ENCODE measurements at regions not wholly inside any gene's neighbourhood (a gene's known extent, or its start where the extent isn't known, plus 50 kb on each side); places are given as distances from the start of the nearest gene placed in this dataset.
A peak's percentile ranks its signal among the peaks of the same experiment; 100 is the strongest.

DNA sequence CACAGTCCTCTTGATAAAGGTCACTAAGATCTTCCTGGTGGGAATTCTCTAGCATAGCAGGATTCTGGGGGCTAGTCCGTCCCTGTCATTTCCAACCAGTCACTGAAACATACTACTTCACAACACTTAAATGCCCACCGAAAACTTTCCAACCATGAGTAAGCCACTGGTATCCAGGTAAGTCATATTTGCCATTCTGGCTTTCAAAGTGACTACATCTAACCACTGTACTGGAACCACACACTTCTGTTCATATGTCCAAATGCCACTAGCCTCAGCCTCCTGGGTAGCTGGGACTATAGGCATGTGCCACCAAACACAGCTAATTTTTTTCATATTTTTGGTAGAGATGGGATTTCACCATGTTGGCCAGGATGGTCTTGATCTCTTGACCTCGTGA is 64.3 kb upstream of the VANGL1 start:
- no peak for DNase-seq (ENCODE audit: low spot score)

DNA sequence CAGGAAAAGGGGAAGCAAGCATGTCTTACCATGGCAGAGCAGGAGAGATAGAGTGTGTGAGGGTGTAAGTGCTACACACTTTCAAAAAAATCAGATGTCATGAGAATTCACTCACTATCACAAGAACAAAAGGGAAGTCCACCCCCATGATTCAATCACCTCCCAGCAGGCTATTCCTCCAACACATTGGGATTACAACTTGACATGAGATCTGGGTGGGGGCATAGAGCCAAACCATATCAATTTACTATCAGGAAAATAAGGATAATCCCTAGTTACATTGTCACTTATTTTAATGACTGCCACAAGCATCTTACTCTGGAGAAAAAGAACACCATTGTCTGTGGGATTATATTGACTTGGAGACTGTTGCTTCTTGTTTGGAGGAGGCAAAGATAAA is 66.1 kb upstream of the VANGL1 start:
- no peak for DNase-seq (ENCODE audit: low spot score)

DNA sequence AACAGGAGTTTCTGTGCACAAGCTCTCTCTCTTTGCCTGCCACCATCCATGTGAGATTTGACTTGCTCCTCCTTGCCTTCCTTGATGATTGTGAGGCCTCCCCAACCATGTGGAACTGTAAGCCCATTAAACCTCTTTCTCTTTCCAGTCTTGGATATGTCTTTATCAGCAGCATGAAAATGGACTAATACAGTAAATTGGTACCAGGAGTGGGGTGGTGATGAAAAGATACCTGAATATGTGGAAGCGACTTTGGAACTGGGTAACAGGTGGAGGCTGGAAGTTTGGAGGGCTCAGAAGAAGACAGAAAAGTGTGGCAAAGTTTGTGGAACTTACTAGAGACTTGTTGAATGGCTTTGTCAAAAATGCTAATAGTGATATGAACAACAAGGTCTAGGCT is 69.1 kb upstream of the VANGL1 start:
- no peak for DNase-seq (ENCODE audit: low spot score)

DNA sequence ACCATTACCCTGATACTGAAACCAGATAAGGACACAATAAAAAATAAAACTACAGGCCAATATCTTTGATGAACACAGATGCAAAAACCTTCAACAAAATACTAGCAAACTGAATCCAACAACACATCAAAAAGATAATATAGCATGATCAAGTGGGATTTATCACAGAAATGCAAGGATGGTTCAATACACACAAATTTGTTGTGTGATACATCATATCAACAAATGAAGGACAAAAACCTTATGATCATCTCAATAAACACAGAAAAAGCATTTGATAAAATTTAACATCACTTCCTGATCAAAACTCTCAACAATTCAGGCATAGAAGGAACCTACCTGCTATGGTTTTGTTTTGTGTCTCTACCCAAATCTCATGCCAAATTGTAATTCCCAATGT is 74.3 kb upstream of the VANGL1 start:
- no peak for DNase-seq (ENCODE audit: low spot score)

DNA sequence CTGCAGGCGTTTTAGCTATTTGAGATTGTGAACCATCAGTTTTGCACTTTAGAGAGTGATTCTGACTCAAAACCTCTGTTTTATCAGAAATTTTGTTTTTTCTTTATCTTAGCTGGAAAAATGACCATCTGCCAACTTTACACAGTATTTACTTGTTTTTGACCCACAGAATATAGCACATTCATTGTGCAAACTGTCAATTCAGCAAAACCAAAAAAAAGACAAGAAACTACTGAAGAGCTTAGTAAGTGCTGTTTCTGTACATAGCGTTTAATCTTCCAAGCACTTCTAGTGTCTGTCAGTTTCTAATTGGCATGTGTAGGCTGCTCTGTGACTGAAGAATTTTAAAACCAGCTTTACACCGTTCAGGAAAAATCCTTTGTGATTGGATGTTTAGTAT is 76.0 kb upstream of the VANGL1 start:
- DNase-seq (ENCODE audit: low spot score) = no peak

DNA sequence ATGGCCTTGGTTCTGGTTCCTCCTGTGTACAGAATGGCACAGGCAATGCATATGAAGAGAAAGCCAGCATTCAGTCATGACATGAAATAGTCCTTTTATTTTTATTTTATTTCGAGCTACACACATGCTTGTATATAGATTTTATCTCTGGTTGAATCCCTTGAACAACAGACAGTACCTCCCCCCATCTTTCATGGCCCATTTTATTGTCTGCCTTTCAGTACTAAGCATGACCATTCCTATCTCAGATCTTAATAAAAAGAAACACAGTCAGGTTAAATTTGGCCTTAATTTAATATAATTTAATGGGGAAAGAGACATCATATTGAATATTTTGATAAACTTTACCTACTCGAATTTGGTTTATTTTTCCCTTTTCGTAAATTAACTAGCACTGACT is 76.4 kb upstream of the VANGL1 start:
- no peak for DNase-seq (ENCODE audit: low spot score)

DNA sequence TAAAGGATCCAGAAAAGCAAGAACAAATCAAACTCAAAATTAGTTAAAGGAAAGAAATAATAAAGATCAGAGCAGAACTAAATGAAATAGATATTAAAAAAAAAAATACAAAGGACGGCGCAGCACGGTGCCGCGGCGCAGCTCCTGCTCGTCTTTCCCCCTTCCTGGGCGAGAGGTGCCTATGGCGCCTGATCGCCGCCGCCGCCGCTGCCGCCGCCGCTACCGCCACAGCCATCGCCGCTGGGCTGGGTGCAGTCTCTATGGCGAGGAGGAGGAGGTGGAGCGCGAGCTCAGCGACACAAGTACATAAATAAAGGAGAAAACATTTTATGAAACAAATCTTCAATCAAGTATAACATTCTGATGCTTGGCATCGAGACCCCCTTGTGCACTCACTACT is 77.6 kb upstream of the VANGL1 start:
- no peak for DNase-seq (ENCODE audit: low spot score)

DNA sequence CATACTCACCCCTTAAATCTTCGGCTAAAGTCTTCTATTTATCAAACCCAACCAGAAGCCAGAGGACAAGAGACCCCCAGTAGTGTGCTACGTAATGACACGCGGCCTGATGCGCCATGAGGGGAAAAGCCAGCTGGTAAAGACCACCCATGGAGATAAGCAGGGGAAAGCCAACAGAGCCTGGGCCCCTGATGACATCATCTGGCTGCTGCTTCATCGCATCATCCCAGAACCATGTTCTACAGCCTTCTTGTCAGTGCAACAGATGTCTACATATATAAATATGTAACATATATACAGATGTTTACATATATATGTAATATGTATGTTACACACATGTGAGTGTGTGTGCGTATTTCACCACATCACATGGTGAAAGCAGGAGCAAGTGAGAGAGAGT is 81.7 kb upstream of the VANGL1 start:
- no peak for DNase-seq (ENCODE audit: low spot score)

DNA sequence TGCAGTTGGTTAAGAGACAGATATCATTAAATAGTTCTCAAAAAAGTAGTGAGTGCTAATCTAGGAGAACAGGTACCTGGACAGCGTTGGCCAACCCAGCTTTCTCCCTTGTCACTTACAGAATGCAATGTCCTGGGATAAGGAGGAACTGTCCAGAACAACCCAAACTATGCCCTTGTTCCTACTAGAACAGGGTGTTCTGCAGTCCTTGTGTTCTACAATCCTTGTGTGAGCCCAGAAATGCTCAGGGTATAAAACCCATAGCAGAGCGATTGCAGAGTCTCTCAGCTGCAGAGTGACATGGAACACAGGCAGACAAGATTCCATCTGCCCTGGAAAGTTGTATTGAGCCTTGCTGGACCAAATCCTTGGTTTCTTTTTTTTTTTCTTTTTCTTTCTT is 83.5 kb upstream of the VANGL1 start:
- no peak for DNase-seq (ENCODE audit: low spot score)

DNA sequence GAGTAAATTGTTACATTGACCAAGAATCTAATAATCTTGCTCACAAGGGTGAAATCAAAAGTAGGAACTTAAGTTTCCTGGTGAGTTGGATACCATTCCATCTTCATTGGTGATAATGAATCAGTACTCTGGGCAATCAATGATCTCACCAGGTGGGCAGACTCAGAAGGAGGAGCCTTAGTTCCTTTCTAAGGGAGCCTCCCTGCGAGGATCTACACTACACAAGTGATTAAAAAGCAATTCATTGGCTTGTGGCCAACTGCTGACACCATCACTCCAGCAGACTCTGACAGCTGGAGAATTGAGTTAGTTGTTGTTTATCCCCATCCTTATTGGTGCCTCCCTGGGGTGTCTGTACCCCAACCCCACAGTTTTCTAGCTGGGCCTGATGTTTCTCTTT is 84.1 kb upstream of the VANGL1 start:
- peak; percentile 1 for DNase-seq (ENCODE audit: low spot score)

DNA sequence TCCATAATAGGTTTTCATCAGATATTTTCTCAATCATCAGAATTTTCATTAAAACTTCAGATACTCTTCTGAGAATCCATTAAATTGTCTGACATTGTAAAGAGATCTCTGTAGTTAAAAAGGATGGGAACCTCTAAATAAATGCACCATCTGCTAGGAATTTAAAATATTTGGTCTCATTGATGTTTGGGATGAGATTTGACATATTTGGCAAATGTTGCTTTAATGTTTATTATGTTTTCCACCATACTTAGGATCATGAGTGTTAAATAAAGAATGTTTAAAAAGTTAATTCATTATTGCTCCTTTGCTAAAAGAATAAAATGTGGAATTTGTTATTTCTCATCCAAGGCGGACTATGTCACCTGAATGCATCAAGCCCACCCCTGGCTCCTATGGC is 85.5 kb upstream of the VANGL1 start:
- DNase-seq (ENCODE audit: low spot score) = no peak

DNA sequence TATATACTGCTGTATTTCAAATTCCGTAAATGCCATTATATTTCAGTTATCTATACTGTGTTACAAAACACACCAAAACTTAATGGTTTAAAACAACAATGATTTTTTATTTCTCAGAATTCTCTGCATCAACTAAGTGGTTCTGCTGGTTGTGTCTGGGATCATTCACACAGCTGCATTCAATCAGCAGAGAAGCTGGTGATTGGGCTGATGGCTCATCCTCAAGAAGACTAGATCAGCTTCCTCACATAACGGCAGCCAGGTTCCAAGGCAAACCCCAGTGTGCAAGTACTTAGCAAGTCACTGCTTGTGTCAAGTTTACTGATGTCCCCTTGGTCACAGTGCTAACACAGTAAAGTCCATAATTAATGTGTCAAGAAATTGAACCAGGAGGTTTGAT is 86.3 kb upstream of the VANGL1 start:
- no peak for DNase-seq (ENCODE audit: low spot score)

DNA sequence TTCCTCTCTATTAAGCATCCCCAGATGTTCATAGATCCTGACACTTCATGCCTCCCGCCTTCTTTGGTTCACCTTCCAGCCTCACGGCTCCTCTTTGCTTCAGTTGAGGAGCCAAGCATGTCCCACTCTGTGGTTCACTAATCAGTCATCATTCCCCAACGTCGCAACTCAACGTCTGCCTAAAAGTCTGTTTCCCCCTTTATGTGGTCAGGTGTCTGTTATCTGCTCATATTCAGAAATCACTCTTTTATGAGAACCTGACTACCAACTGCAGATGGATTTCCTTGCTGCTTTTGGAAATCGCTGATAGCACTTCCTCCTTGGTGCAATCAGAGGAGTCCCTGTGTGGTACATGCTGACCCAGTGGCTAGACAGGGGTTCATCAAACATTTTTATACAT is 94.1 kb upstream of the VANGL1 start:
- DNase-seq (ENCODE audit: low spot score) = no peak

DNA sequence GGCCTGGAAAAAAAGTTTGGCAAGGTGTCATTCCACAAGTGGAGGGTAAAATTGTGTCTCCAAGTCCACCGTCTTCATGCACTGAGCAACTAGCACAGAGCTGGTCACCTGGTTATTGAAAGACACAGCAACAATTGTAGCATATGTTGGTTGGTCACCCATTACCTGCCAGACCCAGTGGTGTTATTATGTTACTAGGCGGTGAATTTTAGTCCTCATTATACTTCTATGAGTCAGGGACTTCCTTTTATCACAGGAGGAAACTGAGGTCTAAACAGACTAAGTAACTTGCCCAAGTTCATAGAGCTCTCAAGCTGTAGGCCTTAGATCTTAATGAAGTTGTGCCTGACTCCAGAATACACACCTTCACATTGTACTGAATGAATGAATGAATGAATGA is 94.9 kb upstream of the VANGL1 start:
- DNase-seq (ENCODE audit: low spot score) = no peak

DNA sequence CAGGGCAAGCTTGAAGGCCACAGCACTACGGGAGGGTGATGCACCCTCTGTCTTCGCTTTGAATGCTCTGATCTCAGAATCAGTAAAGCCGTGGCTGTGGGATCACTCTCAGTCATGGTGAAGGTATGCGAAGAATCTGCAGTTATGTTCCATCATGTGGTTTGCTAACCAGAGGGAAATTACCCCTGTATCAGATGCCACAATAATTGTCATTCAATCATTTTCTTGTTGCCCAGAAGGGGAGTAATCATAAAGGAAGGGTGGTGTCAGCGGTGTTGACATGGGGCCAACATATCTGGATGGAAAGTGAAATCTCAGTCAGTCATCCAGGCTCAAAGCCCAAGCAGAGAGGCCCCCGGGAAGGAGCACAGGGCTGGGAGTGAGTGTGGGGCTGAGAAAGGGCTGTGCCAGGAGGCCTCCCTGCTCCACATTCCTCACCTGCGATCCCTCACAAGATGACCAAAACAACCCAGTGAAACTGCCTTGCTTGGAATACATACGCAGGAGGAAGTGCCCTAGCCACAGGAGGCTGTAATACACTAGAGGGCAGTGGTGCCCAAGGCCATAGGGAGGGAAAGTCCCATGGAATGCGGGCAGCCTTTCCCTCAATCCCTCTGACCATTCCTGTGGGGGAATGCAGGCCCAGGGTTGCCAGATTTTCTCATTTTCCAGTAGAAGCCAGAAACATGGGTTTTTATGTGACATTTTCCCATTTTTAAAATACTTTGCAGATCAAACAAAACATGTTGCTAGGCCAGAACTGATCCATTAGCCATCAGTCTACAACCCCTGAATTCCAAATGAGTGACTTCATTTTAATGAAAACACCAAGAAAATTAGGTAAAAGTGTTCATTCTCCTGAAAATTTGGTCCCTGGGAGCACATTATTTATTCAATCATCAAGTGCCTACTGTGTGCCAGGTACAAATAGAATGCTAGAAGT is 95.7 kb upstream of the VANGL1 start:
- DNase-seq (ENCODE audit: low spot score) = peak; percentile 96

DNA sequence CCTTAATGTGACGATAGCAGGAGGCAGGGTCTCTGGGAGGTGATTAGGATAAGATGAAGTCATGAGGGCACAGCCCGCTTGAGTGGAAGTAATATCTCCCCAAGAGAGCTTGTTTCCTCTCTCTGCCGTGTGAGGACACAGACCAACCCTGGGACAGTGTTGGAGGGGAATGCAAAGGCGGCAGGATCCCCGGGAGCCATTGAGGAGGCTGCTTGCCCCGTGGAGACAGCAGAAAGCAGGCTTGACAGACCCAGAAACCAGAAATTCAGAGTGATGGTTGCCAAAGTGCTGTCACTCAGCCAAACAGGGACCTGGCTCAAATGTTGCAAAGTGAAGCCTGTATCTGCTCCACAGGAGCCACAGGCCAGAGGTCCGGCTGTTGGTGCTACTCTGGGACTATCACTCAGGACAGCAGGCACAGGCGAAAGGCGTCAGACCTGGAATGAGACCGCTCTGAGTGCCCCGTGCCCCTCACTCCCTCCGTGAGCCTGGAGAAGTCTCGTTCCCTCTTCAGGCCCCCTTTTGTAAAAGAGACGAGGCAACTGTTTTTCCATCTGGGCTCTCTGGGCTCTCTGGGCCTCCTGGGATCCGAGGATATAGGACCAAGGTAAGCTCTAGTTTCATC is 96.6 kb upstream of the VANGL1 start:
- no peak for DNase-seq (ENCODE audit: low spot score)

DNA sequence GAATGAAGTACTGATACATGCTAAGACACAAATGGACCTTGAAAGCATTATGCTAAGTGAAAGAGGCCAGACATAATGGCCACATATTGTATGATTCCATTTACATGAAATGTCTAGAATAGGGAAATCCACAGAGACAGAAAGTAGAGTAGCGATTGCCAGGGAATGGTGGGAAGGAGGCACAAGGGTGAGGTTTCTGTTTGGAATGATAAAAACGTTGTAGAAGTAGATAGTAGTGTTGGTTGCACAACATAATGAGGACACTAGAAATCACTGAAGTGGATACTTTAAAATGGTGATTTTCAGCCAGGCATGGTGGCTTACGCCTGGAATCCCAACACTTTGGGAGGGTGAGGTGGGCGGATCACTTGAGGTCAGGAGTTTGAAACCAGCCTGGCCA is 97.6 kb upstream of the VANGL1 start:
- DNase-seq (ENCODE audit: low spot score) = no peak

DNA sequence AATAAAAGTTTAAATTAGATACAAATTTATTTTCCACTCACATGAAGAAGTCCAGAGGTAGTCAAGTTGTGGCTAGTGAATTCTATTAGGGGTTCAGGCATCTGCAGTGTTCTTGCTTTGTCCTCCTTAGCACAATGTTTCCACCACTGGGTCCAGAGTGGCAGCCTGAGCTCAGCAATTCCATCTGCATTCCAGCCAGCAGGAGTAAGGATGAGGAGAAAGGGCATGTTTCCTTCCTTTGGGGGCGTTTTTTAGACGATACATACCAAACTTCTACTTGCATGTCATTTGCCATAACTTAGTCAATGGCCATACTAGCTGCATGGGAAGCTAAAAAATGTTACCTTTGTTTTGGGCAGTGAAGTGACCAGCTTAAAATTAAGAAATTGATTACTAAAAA is 98.5 kb upstream of the VANGL1 start:
- DNase-seq (ENCODE audit: low spot score) = no peak

DNA sequence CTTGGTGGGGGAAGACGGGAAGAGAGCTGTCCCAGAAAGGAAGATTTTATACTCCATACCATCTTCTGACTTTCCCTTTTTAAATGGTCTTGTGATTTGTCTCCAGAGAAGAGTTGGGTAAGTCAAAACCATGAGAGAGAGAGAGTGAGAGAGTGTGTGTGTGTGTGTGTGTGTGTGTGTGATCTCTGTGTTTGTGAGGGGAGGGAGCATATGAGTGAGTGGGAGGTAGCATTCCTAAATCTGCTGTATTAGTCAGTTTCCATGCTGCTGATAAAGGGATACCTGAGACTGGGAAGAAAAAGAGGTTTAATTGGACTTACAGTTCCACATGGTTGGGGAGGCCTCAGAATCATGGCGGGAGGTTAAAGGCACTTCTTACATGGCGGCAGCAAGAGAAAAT is 102.0 kb upstream of the VANGL1 start:
- DNase-seq (ENCODE audit: low spot score) = no peak

DNA sequence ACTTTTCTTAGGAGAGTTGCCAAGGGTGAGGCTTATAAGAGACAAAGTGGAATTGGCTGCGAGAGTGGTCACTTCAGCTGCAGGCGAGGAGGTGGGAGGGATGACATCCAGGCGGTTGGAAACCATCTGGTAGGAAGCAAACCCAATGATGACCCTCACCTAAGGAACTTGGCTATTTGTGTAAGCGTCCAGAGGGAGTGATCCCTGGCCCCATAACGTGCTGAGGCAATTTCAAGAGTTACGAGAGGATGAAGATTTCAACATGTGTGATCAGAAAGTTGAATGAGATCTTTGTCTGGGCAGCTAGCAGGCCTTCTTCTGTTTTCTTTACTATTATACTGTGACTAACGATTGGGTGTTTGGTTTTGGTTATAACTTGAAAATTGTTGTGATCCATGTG is 102.7 kb upstream of the VANGL1 start:
- DNase-seq (ENCODE audit: low spot score) = no peak

DNA sequence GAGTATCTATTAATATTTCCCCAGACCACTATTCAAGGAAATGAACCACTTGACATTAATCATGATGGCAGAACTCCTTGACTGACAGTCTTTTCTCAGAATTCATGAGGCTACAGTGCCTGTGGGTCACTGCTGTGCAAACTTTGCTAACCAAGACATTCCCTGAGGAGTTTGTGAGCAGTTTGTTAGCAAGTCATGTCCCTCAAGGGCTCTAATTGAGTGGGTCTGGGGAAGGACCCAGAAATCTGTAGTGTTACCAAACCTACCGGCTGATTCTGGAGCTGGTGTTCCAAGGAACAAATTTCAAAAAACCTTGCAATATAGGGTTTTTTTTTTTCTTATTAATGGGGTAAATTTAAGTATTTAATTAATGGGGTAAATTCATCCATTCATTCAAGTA is 103.2 kb upstream of the VANGL1 start:
- DNase-seq (ENCODE audit: low spot score) = no peak

DNA sequence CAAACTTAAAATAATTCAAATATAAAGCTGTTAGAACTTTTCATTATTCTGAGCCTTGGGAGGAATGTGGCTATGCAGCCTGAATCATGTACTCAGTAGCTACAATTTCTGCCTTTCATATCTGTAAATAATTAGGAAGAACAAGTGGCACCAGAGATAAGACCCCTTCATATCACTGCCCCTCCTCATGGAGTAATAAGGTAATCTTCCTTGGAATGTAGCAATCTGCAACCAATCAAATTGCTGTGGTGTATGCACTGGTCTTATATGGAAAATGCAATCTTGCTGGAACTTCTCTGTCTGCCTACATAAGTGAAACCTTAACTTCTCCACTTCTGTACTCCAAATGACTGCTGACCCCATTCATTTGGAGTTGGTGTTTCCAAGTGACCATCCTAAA is 104.4 kb upstream of the VANGL1 start:
- DNase-seq (ENCODE audit: low spot score) = no peak

DNA sequence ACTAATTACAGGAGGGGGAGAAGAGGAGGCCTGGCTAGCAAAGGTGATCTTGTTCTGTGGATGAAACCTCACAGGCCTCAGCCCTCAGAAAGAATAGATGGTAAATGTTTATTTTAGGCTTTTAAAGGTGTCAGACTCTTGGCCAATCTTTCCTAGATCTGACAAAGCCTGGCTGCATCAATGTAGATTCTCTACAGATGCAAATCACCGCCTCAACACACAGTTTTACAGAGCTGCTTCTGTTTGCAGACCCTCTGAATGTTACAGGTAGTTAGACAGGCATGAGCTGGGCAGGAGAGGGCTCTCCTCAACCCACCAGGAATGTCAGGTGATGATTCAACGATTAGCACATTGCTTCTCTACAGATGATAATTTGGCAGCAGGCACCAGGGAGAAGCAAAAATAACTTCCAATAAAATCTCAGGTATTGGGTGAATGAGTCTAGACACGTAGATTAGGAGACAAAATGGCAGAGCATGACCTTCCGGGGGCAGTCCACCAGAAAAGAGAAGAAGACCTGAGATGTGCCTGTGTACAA is 105.4 kb upstream of the VANGL1 start:
- no peak for DNase-seq (ENCODE audit: low spot score)

DNA sequence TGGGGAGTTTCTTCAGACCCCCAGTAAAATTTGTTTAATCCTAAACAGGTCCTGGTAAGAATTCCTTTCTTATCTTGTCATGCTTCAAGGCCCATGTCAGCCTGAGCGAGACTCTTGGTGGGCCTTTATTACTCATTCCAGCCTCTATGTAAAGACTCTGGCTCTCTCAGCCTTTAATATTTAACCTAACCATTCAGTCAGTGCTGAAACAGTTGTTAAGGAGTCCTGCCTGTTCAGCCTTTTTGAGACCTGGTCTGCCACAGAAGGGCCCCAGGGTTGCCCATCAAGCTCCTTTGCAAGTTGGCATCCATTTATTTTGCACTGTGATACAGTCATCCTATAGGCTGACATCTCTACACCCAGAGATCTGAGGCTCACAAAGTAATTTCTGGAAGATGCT is 107.7 kb upstream of the VANGL1 start:
- DNase-seq (ENCODE audit: low spot score) = no peak

Measured in SW480 (cell line).